ENCODE measurements at regions not wholly inside any gene's neighbourhood (a gene's known extent, or its start where the extent isn't known, plus 50 kb on each side); places are given as distances from the start of the nearest gene placed in this dataset.
"Not testable (repeated sequence)": the region's sequence is repeated elsewhere in the genome, so short reads cannot be mapped to it uniquely, and the experiment has no call there.

DNA sequence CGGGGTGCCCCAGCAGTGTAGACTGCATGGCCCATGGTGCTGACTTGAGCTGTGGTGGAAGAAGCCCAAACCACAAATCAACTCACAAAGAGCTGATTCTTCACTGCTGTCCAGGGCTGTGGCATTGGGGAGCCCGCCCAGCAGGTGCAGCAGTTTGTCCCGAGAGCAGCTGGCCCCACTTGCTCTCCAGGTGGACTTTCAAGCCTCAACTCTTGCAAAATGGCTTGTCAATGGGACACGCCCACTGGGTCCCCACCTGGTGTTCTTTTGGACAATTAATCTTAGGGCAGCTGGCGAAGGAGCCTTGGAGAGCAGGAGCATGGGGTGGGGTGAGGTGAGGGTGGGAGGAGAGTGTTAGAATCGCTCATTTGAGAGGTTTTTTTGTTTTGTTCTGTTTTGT, 117.9 kb downstream of the MYCN start:
- DNase-seq (ENCODE audit: insufficient read length, low spot score) (no peak), FAIRE-seq (no peak)

DNA sequence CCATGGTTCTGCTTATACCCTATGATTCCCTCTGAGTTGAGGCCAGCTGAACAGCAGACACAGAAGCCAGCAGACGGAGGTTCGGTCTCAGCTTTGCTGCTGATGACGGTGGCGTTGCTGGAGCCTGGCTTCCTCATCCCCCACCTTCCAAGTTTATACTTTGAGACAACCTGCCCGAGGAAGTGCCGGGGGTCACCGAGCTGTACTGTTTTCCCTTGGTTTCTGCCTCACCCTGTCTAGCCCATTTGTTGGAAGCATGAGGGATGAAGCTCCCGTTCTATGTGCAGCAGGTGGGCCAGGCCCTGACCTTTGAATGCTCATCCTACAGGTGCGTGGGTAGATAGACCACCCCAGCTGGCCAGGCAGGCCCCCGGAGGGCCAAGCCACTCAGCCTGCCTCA, 117.3 kb downstream of the MYCN start:
- DNase-seq (ENCODE audit: insufficient read length, low spot score) (no peak), FAIRE-seq (no peak)

DNA sequence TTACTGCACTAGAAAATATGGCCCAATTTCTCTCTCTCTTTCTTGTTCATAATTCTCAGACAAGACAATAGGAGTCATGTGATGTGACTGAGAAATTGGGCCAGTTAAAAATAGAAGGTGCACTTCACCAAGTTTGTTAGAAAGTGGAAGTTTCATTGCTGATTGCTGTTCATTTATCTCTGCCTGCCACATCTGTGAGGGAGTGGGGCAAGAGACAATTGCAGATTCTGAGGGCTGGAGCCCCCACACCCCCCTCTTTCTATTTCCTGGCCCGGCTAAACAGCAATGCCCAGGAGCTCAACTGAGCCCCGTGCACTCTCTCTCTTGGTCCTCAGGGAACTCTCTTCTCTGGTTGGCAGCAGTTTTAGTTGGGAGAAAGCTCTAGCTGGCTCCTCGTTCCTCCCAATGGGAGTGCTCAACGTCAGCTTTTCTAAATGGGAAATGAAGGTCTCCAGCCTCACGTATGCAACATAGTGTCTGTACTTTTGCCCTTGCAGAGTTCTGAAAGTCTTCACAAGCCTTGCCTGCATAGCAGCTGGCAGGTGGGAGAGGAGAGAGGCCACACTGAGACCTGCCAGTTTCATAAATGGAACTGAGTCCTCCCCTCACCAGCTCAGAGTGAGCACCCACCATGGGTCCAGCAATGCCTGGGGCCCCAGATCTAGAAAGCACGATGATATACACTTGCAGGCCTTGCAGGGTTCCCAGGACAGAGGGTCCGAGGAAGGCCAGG, 115.7 kb downstream of the MYCN start:
- FAIRE-seq (no peak), DNase-seq (ENCODE audit: insufficient read length, low spot score) (no peak)

DNA sequence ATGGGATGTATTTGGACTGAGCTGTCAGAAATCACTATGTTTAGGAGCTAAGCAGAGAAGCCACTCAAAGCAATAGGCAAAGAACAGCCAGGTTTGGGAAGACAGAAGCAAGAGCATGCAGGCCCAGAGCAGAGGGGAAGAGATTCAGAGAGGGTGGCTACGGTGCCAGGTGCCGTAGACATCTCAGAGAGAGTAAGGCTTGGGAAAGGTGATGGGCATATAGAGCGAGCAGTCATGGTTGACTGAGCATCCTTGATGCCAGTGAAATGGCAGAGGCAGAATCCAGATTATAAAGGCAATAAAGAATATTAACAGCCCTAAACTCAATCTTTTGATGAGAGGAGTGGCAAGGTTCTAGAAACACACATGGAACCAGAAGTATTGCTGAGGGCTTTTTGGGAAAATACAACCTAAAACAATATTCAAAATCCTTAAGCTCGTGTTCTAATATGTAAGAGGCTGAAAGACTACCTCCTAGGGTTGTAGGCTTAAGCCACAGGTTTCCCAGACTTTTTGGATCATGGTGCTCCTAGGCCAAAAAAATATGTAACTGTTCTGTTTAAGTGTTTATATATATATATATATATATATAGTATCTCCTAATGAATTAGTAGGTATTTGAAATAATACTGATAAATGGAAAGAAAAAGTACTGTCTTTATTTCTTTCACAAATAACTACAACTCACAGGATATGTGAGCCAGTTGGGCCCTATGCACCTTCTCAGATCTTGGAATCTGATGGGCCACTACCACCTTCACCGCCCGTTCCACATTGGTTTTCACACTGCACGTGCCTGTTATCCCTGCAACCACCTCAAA, 113.3 kb downstream of the MYCN start:
- FAIRE-seq (no peak), DNase-seq (ENCODE audit: insufficient read length, low spot score) (no peak)

DNA sequence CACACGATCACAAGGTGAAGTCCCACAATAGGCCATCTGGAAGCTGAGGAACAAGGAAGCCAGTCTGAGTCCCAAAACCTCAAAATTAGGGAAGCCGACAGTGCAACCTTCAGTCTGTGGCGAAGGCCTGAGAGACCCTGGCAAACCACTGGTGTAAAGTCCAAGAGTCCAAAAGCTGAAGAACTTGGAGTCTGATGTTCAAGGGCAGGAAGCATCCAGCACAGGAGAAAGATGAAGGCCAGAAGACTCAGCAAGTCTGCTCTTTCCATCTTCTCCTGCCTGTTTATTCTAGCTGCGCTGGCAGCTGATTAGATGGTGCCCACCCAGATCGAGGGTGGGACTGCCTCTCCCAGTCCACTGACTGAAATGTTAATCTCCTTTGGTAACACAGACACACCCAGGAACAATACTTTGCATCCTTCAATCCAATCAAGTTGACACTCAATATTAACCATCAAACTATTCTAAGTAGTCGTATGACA, 112.3 kb downstream of the MYCN start:
- not testable (repeated sequence) for FAIRE-seq; DNase-seq (ENCODE audit: insufficient read length, low spot score)

DNA sequence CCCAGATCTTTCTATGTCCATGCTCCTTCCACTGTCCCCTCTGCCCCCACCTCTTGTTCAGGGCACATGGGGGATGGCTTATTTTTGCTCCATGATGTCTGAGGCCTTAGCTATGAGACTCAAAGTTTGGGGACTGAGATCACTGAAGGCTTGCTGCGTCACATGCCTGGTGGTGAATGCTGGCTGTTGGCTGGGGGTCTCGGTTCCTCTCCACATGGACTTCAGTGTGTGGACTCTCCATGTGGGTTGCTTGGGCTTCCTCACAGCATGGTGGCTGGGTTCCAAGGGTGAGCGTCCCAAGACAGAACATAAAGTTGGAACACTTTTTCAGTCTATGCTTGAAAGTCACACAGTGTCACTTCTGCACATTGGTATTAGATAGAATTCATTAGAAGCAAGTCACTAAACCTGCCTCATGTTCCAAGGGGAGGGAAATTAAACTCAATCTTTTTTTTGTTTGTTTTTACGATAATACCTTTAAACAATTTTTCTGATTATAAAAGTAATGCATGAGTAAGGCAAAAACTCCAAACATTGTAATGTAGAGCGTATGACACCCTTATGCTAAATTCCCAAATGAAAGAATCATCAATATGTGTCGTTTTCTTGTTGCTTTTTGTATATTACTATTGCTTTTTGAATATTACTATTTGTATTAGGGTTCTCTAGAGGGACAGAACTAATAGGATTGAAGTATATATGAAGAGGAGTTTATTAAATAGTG, 111.7 kb downstream of the MYCN start:
- DNase-seq (ENCODE audit: insufficient read length, low spot score) (no peak), FAIRE-seq (no peak)

DNA sequence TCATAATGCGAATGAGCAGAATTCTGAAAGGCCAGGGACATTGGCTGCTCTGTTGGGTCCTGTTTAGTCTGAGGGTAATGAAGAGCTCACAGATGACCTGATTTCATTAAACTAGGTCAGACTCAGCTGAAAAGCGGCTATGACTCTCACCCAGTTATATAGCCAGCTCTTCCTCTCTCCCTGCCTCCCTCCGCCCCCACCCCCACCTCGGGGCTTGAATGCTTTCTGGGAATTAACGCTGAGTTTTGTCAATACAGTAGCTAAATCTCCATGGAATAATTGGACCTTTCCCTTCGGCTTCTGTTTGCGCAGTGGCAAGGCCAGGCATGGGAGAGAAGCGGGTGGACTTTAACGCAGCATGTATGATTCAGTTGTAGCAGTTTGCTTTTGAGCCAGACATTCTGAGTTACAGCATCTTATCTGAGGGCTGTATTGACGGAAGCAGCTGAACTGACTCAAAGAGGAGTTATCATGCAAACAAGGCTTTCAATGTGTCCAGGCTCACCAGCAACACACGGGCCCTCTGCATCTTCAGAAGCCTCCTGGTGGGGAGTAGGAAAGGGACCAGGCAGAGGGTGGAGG, 110.6 kb downstream of the MYCN start:
- DNase-seq (ENCODE audit: insufficient read length, low spot score): no peak
- FAIRE-seq: no peak

DNA sequence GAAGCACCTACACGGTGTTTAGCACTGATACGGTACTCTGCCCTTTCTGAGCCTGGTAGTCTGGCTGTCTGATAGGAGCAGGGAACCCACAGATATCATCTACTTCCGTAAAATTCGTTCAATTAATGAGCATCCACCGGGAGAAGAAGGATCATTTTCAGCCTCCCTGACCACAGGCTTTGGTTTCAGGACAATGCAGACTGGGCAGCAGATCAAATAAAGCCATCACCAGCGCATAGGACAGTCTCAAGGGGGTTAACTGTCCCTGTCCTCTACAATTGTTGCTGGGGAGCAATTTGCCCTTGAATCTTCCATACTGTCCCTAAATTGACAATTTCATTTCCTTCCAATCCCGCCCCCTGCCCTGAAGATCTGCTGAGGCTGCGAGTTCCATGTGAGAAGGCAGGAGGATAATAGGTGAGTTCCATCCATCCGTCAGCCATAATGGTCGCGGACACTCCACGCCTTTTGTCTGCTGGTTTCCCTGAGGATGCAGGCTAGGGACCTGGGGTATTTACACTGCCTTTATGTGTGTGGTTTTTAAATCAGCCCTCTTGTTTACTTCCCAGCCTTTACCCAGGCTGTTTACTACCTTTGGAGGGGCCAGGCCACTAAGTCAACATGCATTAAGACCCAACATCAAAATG, 110.0 kb downstream of the MYCN start:
- DNase-seq (ENCODE audit: insufficient read length, low spot score) (no peak), FAIRE-seq (no peak)

DNA sequence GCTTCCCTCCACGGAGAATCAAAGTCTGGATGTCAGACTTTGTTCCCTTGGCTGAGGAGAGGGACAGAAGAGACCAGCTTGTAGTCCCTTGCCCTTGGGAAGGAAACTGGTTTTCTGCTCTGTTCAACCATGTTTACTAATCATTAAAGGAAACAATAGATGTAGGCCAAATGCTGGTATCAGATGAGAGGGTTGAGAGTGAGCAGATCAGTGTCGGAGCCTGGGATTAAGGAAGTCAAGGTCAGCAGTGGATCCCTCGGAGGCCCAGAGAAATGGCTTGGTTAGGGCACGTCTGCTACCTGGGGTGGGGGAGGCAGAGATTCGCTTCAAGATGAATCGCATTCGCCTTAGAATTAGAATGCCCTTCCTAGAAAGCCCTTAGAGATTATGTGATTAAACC, 109.1 kb downstream of the MYCN start:
- FAIRE-seq (no peak), DNase-seq (ENCODE audit: insufficient read length, low spot score) (no peak)

DNA sequence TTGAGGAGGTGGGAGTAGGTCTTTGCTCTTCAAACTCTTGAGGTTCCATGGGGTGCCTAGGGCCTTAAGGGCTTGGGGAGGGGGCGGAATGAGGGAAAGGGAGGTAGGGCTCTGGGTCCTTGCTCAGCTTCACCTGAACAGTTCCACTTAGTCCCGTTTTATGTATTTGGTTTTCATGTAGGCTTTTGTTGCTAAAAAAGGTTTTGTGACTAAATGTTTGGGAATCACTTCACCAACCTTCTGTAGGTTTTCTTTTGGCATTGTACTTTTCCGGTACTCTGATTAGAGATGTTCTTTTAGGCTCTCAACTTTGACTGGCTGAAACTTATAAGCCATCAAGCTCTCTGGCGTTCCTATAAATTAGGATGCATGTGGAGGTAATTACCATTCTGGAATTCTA, 108.1 kb downstream of the MYCN start:
- DNase-seq (ENCODE audit: insufficient read length, low spot score) (no peak), FAIRE-seq (no peak)

DNA sequence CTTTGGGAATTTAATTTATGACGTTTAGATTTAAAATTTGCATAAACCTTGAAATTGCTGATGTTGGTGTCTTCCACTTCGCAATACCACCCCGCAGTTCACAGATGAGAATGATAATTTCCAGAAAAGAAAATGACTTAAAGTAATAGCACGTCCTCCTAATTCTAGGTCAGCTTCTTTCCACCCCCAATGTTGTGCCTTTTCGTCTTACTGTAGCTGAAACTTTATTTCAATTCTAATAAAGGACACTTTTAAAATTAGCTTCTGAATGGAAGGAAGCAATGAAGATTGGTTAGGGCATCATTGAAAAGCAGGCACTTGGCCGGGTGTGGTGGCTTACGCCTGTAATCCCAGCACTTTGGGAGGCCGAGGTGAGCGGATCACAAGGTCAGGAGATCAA, 107.4 kb downstream of the MYCN start:
- DNase-seq (ENCODE audit: insufficient read length, low spot score) (no peak), FAIRE-seq (no peak)

DNA sequence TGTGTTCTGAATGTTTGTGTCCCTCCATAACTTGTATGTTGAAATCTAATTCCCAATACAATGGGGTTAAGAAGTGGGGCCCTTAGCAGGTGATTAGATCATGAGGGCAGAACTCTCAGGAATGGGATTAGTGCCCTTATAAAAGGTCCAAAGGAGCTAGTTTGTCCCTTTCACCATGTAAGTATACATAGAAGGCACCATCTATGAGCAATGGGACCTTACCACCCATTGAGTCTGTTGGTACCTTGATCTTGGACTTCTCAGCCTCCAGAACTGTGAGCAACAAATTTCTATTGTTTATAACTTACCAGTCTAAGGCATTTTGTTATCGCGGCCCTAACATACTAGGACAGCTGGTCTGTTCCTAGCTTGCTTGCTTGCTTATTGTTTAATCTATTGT, 106.3 kb downstream of the MYCN start:
- FAIRE-seq: no peak

DNA sequence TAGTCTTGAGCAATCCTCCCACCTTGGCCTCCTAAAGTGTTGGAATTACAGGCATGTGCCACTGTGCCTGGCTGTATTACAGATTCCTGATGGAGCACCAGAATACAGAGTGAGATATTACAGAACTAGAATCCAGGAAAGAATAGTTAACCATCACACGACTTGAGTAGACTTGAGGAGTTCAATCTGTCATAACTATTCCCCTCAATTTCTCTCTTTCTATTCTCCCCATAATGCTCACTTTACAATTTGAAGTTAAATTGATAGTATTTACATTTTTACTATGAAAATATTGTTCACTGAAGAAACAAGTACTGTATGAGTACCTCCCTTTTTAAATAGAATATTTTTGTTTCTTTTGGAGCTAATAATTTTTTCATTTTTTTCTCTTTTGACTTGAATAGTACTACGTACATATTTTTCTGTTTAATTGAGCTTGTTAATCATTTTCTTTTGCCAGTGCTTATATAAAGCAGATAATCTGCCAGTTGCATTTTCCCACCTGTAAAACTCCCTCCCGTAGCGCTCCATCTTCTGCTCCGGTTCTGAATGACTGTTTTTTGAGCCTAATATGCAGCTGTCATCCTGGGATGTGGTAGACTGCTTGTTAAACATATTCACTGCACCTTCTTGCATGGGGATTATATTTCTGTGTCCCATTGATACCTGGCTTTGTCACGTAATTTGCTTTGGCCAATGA, 105.5 kb downstream of the MYCN start:
- no peak for FAIRE-seq
- no peak for DNase-seq (ENCODE audit: insufficient read length, low spot score)

More for the DNA sequence above, 106.3 kb downstream of the MYCN start:
- no peak for DNase-seq (ENCODE audit: insufficient read length, low spot score)

DNA sequence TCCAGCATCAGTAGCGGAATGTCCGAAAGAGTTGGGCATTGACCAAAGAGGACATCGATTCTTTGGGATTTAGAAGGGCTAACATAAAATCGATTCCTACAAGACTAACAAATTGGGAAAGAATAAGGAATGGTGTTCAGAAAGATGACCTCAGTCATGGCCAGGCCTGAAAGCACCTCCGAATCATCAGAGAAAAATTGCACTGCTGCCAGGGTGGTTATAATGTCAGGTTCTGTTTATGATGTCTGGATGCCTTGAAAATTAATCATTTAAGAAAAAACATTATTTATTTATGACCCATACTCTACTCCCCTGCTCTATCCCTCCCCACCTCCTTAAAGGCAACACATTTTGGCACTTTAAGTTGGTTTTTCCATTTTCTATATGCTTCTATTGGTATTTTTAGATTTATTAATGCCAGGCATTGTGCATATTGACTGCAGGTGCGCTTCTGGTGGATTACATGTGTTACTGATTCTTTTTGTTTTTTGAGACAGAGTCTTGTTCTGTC, 104.7 kb downstream of the MYCN start:
- DNase-seq (ENCODE audit: insufficient read length, low spot score) (no peak), FAIRE-seq (no peak)

DNA sequence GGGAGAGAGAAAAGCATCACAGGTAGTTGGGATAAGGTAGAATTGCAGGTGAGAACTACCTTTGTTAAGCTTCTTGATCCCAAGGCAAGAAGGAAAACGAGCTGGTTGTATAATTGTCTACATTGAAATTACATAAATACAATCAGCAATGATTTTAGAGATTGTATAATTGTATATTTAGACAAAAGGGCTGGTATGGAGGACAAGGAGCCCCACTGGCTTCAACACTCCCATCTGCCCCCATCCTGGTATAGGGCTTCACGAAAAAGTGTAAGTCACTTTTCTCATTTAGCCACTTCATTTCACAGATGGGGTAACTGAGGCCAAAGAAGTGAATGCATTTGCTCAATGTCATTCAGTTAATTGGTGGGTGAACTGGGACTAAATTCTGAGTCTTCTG, 103.3 kb downstream of the MYCN start:
- FAIRE-seq: no peak

DNA sequence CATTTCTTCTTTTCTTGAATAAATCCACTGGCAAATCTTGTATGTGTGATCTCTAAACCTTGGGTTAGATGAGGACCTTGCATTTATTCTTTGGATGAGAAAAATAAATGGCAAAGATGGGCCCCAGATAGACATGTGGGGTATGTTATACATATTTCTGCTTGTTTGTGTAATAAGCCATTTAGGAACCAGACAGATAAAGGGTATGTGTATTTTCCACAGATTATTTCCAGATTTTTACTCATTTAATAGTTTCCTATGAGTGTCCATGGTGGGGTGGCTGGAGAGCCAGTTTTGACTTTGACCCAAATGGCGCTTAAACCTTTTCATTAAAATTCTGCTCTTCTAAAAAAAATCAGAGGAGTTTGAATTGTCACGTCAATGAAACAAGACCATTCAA, 102.8 kb downstream of the MYCN start:
- no peak for DNase-seq (ENCODE audit: insufficient read length, low spot score)

More for the DNA sequence above, 103.3 kb downstream of the MYCN start:
- DNase-seq (ENCODE audit: insufficient read length, low spot score): no peak

DNA sequence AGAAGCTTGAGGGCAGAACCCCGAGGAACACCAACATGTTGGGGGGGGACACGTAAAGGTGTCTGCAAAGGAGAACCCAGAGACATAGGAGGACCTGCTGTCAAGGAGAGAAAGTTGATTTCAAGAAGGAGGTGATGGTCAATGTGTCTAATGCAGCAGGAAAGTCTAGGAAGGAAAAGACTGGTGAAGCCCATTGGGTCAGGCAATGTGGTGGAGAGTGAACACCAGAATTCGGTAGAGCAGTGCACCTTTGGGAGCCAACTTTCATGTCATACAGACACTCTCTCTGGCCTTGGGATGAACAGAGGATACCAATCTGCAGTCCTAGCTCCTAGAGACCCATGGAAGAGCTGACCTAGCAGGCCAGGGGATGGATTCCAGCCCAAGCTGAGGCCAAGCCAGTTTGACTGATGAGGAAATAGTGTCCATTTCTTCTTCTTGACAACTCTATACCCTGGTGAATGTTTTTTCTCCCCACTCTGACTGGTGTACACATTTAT, 101.9 kb downstream of the MYCN start:
- DNase-seq (ENCODE audit: insufficient read length, low spot score) (no peak), FAIRE-seq (no peak)

More for the DNA sequence above, 102.8 kb downstream of the MYCN start:
- FAIRE-seq: no peak

DNA sequence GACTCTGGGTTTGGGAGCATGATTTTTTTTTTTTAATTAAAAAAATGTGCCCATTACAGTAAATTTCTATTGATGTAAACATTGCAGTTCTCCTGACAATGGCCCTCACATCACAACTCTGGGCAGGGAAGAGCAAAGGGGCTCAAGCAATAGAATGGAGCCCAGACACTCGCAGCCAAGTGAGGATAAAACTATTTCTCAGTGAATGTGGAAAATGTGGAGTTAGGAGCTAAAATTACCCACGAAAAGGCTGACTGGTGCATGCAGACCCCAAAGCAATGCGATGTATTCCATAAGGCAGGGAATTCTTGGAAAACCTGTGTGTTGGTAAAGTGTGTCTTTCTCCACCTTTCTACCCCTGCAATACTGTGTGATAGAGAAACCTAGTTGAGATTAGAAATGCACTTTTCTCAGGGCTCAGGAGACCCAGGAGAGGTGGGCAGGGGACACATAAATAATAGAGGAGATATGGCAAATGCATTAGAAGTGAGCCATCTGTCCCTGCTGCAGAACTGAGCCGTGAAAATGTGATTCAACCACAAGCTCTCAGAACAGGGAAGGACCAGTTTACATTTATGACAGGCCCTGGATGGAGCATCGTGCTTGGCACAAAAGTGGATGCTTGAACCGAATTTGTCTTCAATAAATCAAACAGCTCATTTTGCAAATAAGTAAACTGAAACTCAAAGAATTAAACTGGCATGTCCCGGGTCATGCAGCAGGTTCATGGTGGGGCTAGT, 100.1 kb downstream of the MYCN start:
- no peak for DNase-seq (ENCODE audit: insufficient read length, low spot score)

DNA sequence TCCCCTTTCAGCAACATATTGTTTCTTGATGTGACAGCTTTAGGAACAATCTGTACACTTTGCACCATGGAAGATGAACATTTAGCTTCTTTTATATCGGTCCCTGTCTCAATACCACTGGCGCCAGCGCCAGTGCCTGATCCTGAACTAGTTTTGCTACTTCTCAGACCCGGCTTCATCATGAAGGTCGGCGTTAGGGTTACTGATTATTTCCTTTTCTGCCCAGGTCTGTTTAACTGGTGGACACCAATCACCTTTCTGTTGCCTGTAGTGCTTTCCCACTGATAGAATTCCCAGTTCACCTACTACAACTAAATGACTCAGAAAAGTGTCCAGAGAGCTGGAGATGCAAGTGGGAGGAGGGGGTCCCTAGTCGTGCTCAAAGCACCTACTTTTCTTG, 99.5 kb downstream of the MYCN start:
- DNase-seq (ENCODE audit: insufficient read length, low spot score) (no peak), FAIRE-seq (no peak)

More for the DNA sequence above, 100.1 kb downstream of the MYCN start:
- FAIRE-seq: no peak

All from HTR-8/SVneo (cell line).